A673 (cell line): ENCODE measurements at regions not wholly inside any gene's neighbourhood (a gene's known extent, or its start where the extent isn't known, plus 50 kb on each side); places are given as distances from the start of the nearest gene placed in this dataset.

Experiments used
- EZH2 ChIP-seq: fragments of 200-600 bp; sonication (generic); IDR thresholded peaks from 2 replicates; pipeline ENCODE4 v1.6.1; 2017; ENCODE audit warnings: borderline replicate concordance, low read depth, mild to moderate bottlenecking, mixed read lengths, antibody characterized with exemption, low read length; ENCODE audit not compliant: poor library complexity, severe bottlenecking
- TF ChIP-seq, protein P1 (sequence below): fragments of 300-800, 200-600 bp; sonication (generic); conservative IDR thresholded peaks from 2 replicates; pipeline ENCODE4 v1.5.1; 2017; ENCODE audit warnings: low read depth, mild to moderate bottlenecking, antibody characterized with exemption, low read length, moderate library complexity, mixed read lengths

GRCh38 chr17:73906896-73907870 lies 262.9 kb upstream of the SDK2 start:
- TF ChIP-seq, protein P1, sequence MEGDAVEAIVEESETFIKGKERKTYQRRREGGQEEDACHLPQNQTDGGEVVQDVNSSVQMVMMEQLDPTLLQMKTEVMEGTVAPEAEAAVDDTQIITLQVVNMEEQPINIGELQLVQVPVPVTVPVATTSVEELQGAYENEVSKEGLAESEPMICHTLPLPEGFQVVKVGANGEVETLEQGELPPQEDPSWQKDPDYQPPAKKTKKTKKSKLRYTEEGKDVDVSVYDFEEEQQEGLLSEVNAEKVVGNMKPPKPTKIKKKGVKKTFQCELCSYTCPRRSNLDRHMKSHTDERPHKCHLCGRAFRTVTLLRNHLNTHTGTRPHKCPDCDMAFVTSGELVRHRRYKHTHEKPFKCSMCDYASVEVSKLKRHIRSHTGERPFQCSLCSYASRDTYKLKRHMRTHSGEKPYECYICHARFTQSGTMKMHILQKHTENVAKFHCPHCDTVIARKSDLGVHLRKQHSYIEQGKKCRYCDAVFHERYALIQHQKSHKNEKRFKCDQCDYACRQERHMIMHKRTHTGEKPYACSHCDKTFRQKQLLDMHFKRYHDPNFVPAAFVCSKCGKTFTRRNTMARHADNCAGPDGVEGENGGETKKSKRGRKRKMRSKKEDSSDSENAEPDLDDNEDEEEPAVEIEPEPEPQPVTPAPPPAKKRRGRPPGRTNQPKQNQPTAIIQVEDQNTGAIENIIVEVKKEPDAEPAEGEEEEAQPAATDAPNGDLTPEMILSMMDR, result no peak
- no peak for TF ChIP-seq EZH2
